AG08396 (cell line): ENCODE measurements at regions not wholly inside any gene's neighbourhood (a gene's known extent, or its start where the extent isn't known, plus 50 kb on each side); places are given as distances from the start of the nearest gene placed in this dataset.
"Not testable (repeated sequence)": the region's sequence is repeated elsewhere in the genome, so short reads cannot be mapped to it uniquely, and the experiment has no call there.

Source experiments
- DNase-seq: peaks from one replicate; pipeline ENCODE4 v3.0.0; 2012; ENCODE audit warnings: low spot score, mixed read lengths

- no peak for DNase-seq
These were observed 58.3 kb downstream of the PDHA2 start for GRCh38 chr4:95898226-95898625.

GRCh38 chr4:95909211-95909610 is 69.3 kb downstream of the PDHA2 start:
- no peak for DNase-seq

GRCh38 chr4:95910749-95911148 is 70.9 kb downstream of the PDHA2 start:
- DNase-seq, result no peak

- DNase-seq, result no peak
These were observed 81.6 kb downstream of the PDHA2 start for GRCh38 chr4:95921470-95921869.

GRCh38 chr4:95929448-95930064 is 89.7 kb downstream of the PDHA2 start:
- no peak for DNase-seq

- no peak for DNase-seq
These were observed 99.2 kb downstream of the PDHA2 start for GRCh38 chr4:95939141-95939540.

- DNase-seq, result no peak
These were observed 109.4 kb downstream of the PDHA2 start for GRCh38 chr4:95949136-95949765.

- no peak for DNase-seq
These were observed 109.9 kb downstream of the PDHA2 start for GRCh38 chr4:95949808-95950207.

- not testable (repeated sequence) for DNase-seq
These were observed 112.6 kb downstream of the PDHA2 start for GRCh38 chr4:95952538-95952937.

GRCh38 chr4:95956094-95956493 is 116.2 kb downstream of the PDHA2 start:
- no peak for DNase-seq

- DNase-seq, result no peak
These were observed 117.2 kb downstream of the PDHA2 start for GRCh38 chr4:95957054-95957453.

- no peak for DNase-seq
These were observed 117.9 kb downstream of the PDHA2 start for GRCh38 chr4:95957759-95958158.

GRCh38 chr4:95959182-95959581 is 119.3 kb downstream of the PDHA2 start:
- DNase-seq, result no peak

- DNase-seq, result no peak
These were observed 119.7 kb downstream of the PDHA2 start for GRCh38 chr4:95959633-95960032.

- no peak for DNase-seq
These were observed 123.6 kb downstream of the PDHA2 start for GRCh38 chr4:95963456-95963855.

GRCh38 chr4:95979961-95980876 is 140.3 kb downstream of the PDHA2 start:
- no peak for DNase-seq

GRCh38 chr4:95980877-95981360 is 141.0 kb downstream of the PDHA2 start:
- DNase-seq, result no peak

GRCh38 chr4:95981591-95981990 is 141.7 kb downstream of the PDHA2 start:
- no peak for DNase-seq

- no peak for DNase-seq
These were observed 142.6 kb downstream of the PDHA2 start for GRCh38 chr4:95982516-95982915.

GRCh38 chr4:95984081-95984480 is 144.2 kb downstream of the PDHA2 start:
- DNase-seq, result no peak

GRCh38 chr4:95985051-95985450 is 145.2 kb downstream of the PDHA2 start:
- DNase-seq, result no peak

GRCh38 chr4:95985791-95986550 is 146.1 kb downstream of the PDHA2 start:
- no peak for DNase-seq
